ENCODE measurements at regions not wholly inside any gene's neighbourhood (a gene's known extent, or its start where the extent isn't known, plus 50 kb on each side); places are given as distances from the start of the nearest gene placed in this dataset.

DNA sequence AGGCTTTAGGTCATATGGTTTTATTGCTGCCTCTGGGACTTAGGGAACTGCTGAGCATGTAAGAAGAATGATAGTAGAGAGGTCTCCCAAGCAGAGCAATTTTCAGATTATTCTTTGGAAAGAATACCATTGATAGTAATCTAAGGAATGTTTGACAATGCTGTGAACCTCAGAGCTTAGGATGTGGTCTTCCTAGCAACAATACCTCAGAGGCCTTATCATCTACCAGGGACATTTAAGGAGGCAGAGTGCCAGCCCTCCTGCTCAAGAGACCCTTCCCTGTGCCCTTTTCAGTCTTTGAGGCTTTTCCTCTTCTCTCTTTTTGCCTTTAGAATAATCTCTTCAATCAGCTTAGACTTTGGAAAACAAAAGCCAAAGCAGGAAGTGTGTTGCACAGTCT is 272.1 kb downstream of the OXSM start:
- TF ChIP-seq CTCF (IDR thresholded peaks at IDR 0.05; ENCODE audit: low read depth, low read length) (no peak), POLR2A (IDR thresholded peaks at IDR 0.05; ENCODE audit: extremely low read depth, insufficient read length) (no peak)
- TF ChIP-seq, protein P1, sequence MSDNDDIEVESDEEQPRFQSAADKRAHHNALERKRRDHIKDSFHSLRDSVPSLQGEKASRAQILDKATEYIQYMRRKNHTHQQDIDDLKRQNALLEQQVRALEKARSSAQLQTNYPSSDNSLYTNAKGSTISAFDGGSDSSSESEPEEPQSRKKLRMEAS (IDR thresholded peaks at IDR 0.05; ENCODE audit: low read depth, low read length) = no peak
